Colonic mucosa (tissue), 4 donors: ENCODE measurements at regions not wholly inside any gene's neighbourhood (a gene's known extent, or its start where the extent isn't known, plus 50 kb on each side); places are given as distances from the start of the nearest gene placed in this dataset.

Experiments
- DNase-seq: peaks from one replicate; pipeline ENCODE4 v3.0.0-alpha.2; 2020
- H3K27ac ChIP-seq: fragments of 200-600 bp; one replicate; pipeline ENCODE4 v1.8.0; 2021
- H3K27me3 ChIP-seq: fragments of 200-600 bp; one replicate; pipeline ENCODE4 v1.8.0; 2021
- H3K36me3 ChIP-seq: fragments of 200-600 bp; one replicate; pipeline ENCODE4 v1.8.0; 2021
- H3K4me1 ChIP-seq: fragments of 200-600 bp; one replicate; pipeline ENCODE4 v1.8.0; 2021; ENCODE audit warnings: mild to moderate bottlenecking
- H3K4me3 ChIP-seq: fragments of 200-600 bp; one replicate; pipeline ENCODE4 v1.8.0; 2021
- H3K9ac ChIP-seq, 2 donors: one replicate each; pipeline ENCODE4 v1.7.0; 2013; ENCODE audit warnings: control low read depth in 2 of 2, low read depth in 2 of 2, low read length in 2 of 2
- H3K9me3 ChIP-seq: fragments of 200-600 bp; one replicate; pipeline ENCODE4 v1.8.0; 2021
- intact Hi-C: fragments of 100-400 bp; cut with DNase I; formaldehyde crosslinking; loops from one replicate; pipeline ENCODE4 v1.14.1; 2022
- TF ChIP-seq, protein P1 (sequence below): fragments of 200-600 bp; IDR thresholded peaks from one replicate; pipeline ENCODE4 v1.8.0; 2022; ENCODE audit warnings: antibody characterized with exemption, mild to moderate bottlenecking
- donor health status: healthy.
- donor health status: DM: no; HTN: no; CAD: no.
- donor health status: DM: no; HTN: no; CAD: no.

DNA sequence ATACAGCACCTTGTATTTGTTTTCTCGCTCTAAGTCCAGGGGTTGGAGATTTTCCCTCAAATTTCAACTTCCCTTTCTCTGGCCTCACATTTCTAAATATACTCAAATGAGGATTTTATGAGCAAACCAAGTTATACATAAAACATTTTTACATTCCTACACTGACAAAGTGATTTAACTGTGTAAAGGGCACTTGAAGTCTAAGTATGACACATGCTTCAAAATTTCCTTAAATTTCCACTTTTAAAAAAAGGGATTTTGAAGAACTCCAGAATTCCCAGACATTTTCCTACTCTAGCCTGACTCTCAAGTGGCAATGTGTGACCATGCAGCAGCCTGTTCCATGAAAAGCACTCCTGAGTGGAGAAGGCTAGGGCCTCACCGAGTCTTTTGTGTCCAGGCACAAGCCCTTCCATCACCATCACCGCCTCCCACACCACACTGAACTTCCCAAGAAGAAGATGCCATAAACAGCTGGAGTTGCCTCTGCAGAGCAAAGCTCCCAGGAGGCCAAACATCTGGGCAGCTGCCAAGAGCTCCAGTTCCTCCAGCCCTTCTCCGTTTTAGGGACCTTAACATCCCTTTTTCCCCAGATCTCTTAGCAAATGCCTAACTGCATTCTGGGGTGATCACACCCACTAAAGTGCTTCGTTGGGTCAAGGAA lies 68.9 kb downstream of the NCR2 start:
- Histone ChIP-seq H3K27me3 (no peaks in the 10 kb centered on the region), H3K36me3 (no peaks in the 10 kb centered on the region), H3K9ac (no peak overlapping the region), H3K4me3 (no peak overlapping the region), H3K27ac (no peak overlapping the region), H3K4me1 (no peaks in the 10 kb centered on the region), H3K9me3 (no peaks in the 10 kb centered on the region)
- TF ChIP-seq, protein P1, sequence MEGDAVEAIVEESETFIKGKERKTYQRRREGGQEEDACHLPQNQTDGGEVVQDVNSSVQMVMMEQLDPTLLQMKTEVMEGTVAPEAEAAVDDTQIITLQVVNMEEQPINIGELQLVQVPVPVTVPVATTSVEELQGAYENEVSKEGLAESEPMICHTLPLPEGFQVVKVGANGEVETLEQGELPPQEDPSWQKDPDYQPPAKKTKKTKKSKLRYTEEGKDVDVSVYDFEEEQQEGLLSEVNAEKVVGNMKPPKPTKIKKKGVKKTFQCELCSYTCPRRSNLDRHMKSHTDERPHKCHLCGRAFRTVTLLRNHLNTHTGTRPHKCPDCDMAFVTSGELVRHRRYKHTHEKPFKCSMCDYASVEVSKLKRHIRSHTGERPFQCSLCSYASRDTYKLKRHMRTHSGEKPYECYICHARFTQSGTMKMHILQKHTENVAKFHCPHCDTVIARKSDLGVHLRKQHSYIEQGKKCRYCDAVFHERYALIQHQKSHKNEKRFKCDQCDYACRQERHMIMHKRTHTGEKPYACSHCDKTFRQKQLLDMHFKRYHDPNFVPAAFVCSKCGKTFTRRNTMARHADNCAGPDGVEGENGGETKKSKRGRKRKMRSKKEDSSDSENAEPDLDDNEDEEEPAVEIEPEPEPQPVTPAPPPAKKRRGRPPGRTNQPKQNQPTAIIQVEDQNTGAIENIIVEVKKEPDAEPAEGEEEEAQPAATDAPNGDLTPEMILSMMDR: no peak
- intact Hi-C loops: no loop called here
- no peak for DNase-seq

DNA sequence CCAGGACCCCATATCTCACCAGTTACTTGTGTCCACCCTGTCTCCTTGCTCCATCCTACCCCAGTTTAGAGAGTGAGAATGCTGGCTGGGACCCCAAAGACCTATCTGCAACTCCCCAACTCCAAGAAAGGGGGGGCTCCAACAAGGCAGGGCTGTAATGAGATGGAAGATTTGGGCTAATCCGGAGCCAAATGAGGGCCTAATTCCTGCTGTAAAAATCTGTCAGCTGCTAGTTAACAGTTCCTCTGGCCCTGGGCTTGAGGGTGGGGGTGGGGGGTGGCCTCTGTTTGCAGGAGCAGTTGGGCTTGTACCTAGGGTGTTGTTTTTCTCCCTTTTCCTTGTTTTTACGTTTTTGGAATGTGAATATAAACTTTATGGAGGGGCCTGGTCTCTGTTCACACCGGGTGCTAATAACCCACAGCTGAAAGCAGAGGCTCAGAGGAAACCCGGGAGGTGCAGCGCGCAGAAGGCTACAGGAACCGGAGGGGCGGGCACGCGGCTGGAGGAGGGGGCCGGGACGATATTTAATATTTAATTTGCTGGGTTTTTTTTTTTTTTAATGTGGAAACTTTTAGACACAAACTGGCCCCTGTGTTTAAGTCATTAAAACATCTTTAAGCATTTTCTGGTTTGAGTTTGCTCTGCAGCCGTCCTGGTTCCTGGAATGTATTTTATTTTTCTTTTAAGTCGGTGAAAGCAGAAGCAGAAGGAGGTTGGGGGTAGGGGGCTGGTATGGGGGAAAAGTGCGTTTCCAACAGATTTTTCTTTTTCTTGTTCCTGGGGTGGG lies 70.7 kb downstream of the NCR2 start:
- Histone ChIP-seq H3K9ac (no peak overlapping the region), H3K4me1 (no peaks in the 10 kb centered on the region), H3K27me3 (no peaks in the 10 kb centered on the region), H3K27ac (no peak overlapping the region), H3K9me3 (no peaks in the 10 kb centered on the region), H3K4me3 (no peak overlapping the region), H3K36me3 (no peaks in the 10 kb centered on the region)
- TF ChIP-seq, protein P1: no peak
- intact Hi-C loops: no loop called here
- DNase-seq: no peak

DNA sequence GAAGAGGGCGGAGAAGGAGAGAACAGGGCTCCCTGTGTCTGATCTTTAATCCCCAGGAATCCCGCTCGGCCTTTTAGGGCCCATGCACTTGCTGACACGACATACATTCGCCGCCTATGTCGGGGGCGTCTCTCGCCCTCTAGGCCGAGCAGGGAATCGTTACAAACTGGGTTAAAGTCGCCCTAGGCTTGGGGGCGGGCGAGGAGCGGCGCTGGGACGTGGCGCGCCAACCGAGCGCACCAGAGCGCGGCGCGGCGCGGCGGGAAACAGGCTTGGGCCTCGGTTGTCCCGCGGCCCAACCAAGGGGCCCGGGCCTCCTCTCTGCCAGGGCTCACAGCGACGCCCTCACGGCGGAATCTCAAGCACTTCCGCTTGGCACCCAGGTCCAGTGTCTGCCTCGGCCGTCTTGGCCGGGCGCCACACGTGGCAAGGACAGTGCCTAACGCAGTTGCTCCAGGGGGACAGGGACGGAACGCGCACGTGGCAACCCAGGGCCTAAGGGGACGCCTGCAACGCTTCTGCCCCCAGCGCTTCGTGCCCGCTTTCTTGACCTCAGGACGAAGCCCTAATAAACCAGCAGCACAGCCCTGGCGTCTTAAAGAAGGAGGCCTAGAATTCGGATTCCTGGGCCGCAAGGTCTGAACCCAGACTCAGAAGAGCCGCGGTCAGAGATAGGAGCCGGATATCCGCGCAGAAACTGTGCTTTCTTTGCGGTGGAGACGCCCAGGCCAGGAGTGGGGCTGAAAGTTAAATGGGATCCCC lies 71.5 kb downstream of the NCR2 start:
- intact Hi-C loops: no loop called here
- Histone ChIP-seq H3K9me3 (no peaks in the 10 kb centered on the region), H3K36me3 (no peaks in the 10 kb centered on the region), H3K4me3 (no peak overlapping the region), H3K4me1 (no peaks in the 10 kb centered on the region), H3K9ac (no peak overlapping the region), H3K27me3 (no peaks in the 10 kb centered on the region), H3K27ac (no peak overlapping the region)
- TF ChIP-seq, protein P1: no peak
- no peak for DNase-seq

DNA sequence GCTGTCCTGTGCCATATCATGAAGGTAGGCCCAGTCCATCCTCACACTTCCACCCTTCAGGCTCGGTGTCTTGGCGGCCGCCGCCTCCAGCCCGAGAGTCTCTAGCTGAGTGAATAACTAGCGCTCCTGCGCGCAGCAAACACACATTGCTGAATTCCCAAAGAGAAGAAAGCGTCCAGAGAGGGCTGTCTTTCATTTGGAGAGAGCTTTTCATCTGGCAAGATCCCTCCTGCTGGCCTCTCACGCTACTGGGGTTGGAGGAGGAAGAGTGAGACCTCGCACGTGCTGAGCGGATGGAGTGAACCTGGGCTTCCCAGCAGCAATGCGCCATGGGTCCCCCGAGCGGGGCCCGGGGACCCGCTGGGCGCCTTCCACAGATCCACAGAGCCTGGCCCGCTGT lies 73.2 kb downstream of the NCR2 start:
- Histone ChIP-seq H3K36me3 (no peaks in the 10 kb centered on the region), H3K27me3 (no peaks in the 10 kb centered on the region), H3K9me3 (no peaks in the 10 kb centered on the region), H3K9ac (no peak overlapping the region), H3K4me1 (no peaks in the 10 kb centered on the region), H3K4me3 (no peak overlapping the region), H3K27ac (no peak overlapping the region)
- DNase-seq: no peak
- TF ChIP-seq, protein P1: no peak
- intact Hi-C loops: no loop called here

DNA sequence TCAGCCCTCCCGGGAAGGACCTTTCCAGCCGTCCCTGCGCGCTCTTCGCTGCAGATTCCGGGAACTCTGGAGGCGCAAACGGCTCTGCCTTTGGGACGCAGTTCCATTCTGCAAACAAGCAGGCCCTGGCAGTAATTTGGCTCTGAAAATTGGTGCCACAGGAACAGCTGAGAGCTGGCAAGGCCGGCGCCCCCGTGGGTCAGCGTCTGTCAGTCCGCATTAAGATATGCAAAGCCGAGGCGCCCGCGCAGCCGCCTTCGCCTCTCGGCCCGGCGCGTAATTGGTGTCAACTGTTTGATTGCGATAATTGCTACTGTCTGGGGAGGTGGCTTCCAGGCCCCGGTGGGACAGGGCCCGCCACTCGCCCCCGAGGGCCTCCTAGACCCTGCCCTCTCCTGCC lies 73.6 kb downstream of the NCR2 start:
- H3K9me3 ChIP-seq: no peaks in the 10 kb centered on the region
- intact Hi-C loops: no loop called here
- H3K36me3 ChIP-seq: no peaks in the 10 kb centered on the region
- H3K27ac ChIP-seq: no peak overlapping the region
- H3K27me3 ChIP-seq: no peaks in the 10 kb centered on the region
- H3K4me3 ChIP-seq: no peak overlapping the region
- no peaks in the 10 kb centered on the region for H3K4me1 ChIP-seq
- TF ChIP-seq, protein P1: no peak
- DNase-seq: no peak
- no peak overlapping the region for H3K9ac ChIP-seq
